Smooth muscle cell (in vitro differentiated cells): ENCODE measurements at regions not wholly inside any gene's neighbourhood (a gene's known extent, or its start where the extent isn't known, plus 50 kb on each side); places are given as distances from the start of the nearest gene placed in this dataset. TPM values are rescaled to one million over a fixed set of nuclear protein-coding genes. Genes with fewer than 3 reads are reported as not detected.

Experiments
- DNase-seq: peaks from one replicate; lab custom pipeline; 2025; ENCODE audit not compliant: unreplicated experiment; lab: John Stamatoyannopoulos, UW
- H2AFZ ChIP-seq: fragments of 200-600 bp; sonication (generic); 2 replicates; pipeline ENCODE4 v1.6.0; 2016; ENCODE audit warnings: antibody characterized with exemption, low read depth, mild to moderate bottlenecking
- H3F3A ChIP-seq: fragments of 200-600 bp; sonication (generic); 2 replicates; pipeline ENCODE4 v1.6.0; 2017; ENCODE audit warnings: antibody characterized with exemption, low read depth
- H3K27ac ChIP-seq: fragments of 200-600 bp; sonication (generic); 2 replicates; pipeline ENCODE4 v1.5.1; 2016; ENCODE audit warnings: low read depth, mild to moderate bottlenecking
- H3K27me3 ChIP-seq: fragments of 200-600 bp; sonication (generic); 2 replicates; pipeline ENCODE4 v1.6.1; 2016; ENCODE audit warnings: low read depth, mild to moderate bottlenecking
- H3K36me3 ChIP-seq: fragments of 200-600 bp; sonication (generic); 2 replicates; pipeline ENCODE4 v1.5.1; 2016; ENCODE audit warnings: low read depth
- H3K4me1 ChIP-seq: fragments of 200-600 bp; sonication (generic); 2 replicates; pipeline ENCODE4 v1.5.1; 2016; ENCODE audit warnings: low read depth
- H3K4me2 ChIP-seq: fragments of 200-600 bp; sonication (generic); 2 replicates; pipeline ENCODE4 v1.6.0; 2016; ENCODE audit warnings: mild to moderate bottlenecking
- H3K4me3 ChIP-seq: fragments of 200-600 bp; sonication (generic); 2 replicates; pipeline ENCODE4 v1.5.1; 2016; ENCODE audit warnings: mild to moderate bottlenecking
- H3K79me2 ChIP-seq: fragments of 200-600 bp; sonication (generic); 2 replicates; pipeline ENCODE4 v1.6.0; 2016; ENCODE audit warnings: low read depth, mild to moderate bottlenecking
- H3K9ac ChIP-seq: fragments of 200-600 bp; sonication (generic); 2 replicates; pipeline ENCODE4 v1.6.0; 2016; ENCODE audit warnings: low read depth
- H3K9me3 ChIP-seq: fragments of 200-600 bp; sonication (generic); replicated peaks from 2 replicates; pipeline ENCODE4 v1.5.1; 2016; ENCODE audit warnings: low read depth
- H4K20me1 ChIP-seq: fragments of 200-600 bp; sonication (generic); 2 replicates; pipeline ENCODE4 v1.6.0; 2016; ENCODE audit warnings: low read depth
- WGBS: methylation state at CpG from one replicate; pipeline ENCODE4 v1.1.7; 2016; ENCODE audit warnings: low lambda C conversion rate; 5-methylcytosine and 5-hydroxymethylcytosine counted together
- small RNA-seq: library from RNA; depleted of rRNA; stranded (forward); fragments of <200 nt; gene quantifications from one replicate; pipeline ENCODE3, GENCODE V24; 2014
- TF ChIP-seq, protein P1 (sequence below): fragments of 200-600 bp; sonication (generic); IDR thresholded peaks from 2 replicates; pipeline ENCODE4 v1.5.1; 2017; ENCODE audit warnings: borderline replicate concordance, mild to moderate bottlenecking, antibody characterized with exemption; ENCODE audit not compliant: insufficient read depth, poor library complexity, severe bottlenecking

DNA sequence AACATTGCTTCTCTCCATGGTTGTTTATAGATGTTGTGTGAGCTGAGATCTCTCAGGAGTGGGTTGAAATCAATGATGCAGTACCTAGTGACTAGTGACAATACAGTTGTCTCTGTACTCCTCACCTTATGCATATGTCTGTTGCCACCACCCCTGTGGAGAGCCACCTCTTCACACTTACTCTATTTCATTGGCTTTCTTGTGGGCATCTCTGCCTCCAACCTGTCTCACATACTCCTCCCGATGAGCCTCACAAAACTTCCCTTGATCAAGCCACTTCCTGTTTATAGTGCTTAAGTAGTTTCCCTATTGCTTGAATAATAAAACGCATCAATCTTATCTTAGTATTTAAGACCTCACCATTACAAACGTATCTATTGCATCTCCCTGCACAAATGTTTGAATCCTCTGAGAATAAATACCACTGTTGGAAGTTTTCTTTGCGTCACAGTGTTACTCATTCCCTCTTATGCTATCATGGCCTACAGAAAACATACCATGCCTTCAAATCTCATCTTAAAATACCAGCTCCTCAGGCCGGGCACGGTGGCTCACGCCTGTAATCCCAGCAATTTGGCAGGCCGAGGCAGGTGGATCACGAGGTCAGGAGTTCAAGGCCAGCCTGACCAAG lies 54.7 kb upstream of the GREM2 start:
- no peaks in the 10 kb centered on the region for H3K9me3 ChIP-seq
- no peaks in the 10 kb centered on the region for H3K36me3 ChIP-seq
- H3K9ac ChIP-seq, result no peak overlapping the region
- H2AFZ ChIP-seq, result no peak overlapping the region
- no peaks in the 10 kb centered on the region for H4K20me1 ChIP-seq
- H3K79me2 ChIP-seq, result no peaks in the 10 kb centered on the region
- 84% methylated on average over 9 of the region's 9 CpGs for WGBS
- DNase-seq, result no peak
- H3K4me1 ChIP-seq, result no peaks in the 10 kb centered on the region
- H3K27me3 ChIP-seq, result peaks cover 18% of the 10 kb centered on the region
- no peak overlapping the region for H3K4me2 ChIP-seq
- H3K27ac ChIP-seq, result no peak overlapping the region
- no peaks in the 10 kb centered on the region for H3F3A ChIP-seq
- no peak overlapping the region for H3K4me3 ChIP-seq
- TF ChIP-seq, protein P1, sequence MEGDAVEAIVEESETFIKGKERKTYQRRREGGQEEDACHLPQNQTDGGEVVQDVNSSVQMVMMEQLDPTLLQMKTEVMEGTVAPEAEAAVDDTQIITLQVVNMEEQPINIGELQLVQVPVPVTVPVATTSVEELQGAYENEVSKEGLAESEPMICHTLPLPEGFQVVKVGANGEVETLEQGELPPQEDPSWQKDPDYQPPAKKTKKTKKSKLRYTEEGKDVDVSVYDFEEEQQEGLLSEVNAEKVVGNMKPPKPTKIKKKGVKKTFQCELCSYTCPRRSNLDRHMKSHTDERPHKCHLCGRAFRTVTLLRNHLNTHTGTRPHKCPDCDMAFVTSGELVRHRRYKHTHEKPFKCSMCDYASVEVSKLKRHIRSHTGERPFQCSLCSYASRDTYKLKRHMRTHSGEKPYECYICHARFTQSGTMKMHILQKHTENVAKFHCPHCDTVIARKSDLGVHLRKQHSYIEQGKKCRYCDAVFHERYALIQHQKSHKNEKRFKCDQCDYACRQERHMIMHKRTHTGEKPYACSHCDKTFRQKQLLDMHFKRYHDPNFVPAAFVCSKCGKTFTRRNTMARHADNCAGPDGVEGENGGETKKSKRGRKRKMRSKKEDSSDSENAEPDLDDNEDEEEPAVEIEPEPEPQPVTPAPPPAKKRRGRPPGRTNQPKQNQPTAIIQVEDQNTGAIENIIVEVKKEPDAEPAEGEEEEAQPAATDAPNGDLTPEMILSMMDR, result no peak

GRCh38 chr1:240663169-240663879 lies 51.4 kb upstream of the GREM2 start:
- no peak for DNase-seq
- Histone ChIP-seq H4K20me1 (no peaks in the 10 kb centered on the region), H3F3A (no peaks in the 10 kb centered on the region), H3K79me2 (no peaks in the 10 kb centered on the region), H3K4me2 (no peak overlapping the region), H3K9me3 (no peaks in the 10 kb centered on the region), H3K9ac (no peak overlapping the region), H3K4me3 (no peak overlapping the region), H2AFZ (no peak overlapping the region), H3K27me3 (peaks cover 42% of the 10 kb centered on the region), H3K4me1 (no peaks in the 10 kb centered on the region), H3K36me3 (no peaks in the 10 kb centered on the region), H3K27ac (no peak overlapping the region)
- TF ChIP-seq, protein P1, result no peak
- WGBS, result 69% methylated on average over 1 of the region's 1 CpG

Small RNAs in the stretch of these regions (small RNA-seq; reads per million reads assigned to genes)
- gene RF00019, result not detected
